Pulmonary artery endothelial cell (primary cell): ENCODE measurements at regions not wholly inside any gene's neighbourhood (a gene's known extent, or its start where the extent isn't known, plus 50 kb on each side); places are given as distances from the start of the nearest gene placed in this dataset.

Experiments
- DNase-seq: peaks from one replicate; pipeline ENCODE4 v3.0.0-alpha.2; 2011; ENCODE audit warnings: low read depth, low spot score

GRCh38 chr18:71020342-71021029, 731.6 kb downstream of the SOCS6 start:
- no peak for DNase-seq

GRCh38 chr18:71018816-71019215, 730.0 kb downstream of the SOCS6 start:
- DNase-seq = no peak

DNA sequence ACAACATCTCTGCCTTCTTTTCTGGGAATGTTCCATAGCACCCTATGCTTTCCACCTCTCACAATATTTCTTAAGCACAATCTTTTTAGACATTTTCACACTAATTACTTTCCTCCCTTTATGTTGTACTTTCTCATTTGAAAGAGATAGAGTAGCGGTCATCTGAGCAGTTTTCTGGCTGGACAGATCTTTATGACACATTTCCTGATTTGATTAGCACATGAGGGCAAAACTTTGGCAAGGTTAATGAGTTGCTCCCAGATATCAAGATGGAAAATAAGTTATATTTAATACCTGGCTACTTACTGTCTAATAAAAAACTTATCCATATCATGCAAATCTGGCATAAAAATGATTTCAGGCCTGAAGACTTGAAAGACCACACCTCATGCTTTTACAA, 723.9 kb downstream of the SOCS6 start:
- no peak for DNase-seq

DNA sequence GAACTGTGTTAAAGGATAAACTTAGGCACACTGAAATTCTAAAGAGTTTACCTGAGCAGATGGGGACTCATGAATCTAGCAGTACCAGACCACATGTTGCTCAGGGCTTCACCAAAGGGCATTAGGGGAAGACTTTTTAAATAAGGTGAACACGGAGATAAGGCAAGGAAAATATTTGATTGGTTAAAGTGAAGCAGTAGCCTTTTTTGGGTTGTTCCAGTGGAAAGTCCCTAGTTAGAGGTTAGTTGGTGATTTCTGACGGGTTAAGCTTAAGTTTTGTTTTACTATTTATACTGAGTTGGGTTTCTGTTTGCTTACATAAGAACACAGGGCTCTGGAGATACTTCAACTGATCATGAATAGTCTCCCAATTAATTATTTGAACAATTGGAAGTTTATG, 722.5 kb downstream of the SOCS6 start:
- DNase-seq = no peak

DNA sequence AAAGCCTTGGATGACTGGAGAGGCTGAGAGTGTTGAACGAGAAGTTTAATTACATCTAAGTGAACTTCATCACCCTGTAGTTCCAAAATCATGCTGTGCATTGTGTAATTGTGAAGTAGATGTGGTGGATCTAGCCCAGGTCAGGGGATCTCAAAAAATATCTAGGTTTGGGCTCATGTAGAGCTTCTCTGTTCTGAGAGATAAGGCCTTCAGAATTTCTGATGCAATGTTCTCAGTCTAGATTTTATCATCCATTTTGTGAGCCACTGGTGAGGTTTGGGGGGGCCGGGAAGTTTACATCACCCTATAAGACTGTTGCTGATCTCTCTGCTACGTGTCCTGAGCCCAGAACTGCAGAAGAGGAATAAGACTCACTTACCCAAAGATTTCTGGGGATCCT, 719.4 kb downstream of the SOCS6 start:
- no peak for DNase-seq

GRCh38 chr18:71001597-71001996, 712.8 kb downstream of the SOCS6 start:
- DNase-seq = peak; percentile 63

DNA sequence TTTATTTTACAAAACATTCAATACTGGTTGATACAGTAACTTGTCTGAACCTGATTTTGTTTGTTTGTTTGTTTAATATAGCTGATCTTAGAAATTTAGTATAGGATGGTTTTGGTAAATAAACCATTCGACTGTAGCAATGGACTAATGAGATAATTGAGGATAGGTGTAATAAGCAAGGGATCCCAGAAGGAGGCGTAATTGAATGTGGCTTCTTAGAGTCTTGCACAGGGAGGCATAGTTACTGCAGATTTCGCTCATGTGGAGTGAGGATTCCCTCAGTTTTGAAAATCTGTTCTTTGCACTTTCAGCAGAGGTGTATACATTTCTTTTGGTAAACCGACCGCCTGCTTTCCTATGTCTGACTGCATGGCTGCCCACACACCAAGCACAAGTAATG, 709.6 kb downstream of the SOCS6 start:
- no peak for DNase-seq

- DNase-seq = no peak
Observed at GRCh38 chr18:70994116-70994515, 705.3 kb downstream of the SOCS6 start.

- no peak for DNase-seq
Observed at GRCh38 chr18:70991577-70991976, 702.7 kb downstream of the SOCS6 start.

DNA sequence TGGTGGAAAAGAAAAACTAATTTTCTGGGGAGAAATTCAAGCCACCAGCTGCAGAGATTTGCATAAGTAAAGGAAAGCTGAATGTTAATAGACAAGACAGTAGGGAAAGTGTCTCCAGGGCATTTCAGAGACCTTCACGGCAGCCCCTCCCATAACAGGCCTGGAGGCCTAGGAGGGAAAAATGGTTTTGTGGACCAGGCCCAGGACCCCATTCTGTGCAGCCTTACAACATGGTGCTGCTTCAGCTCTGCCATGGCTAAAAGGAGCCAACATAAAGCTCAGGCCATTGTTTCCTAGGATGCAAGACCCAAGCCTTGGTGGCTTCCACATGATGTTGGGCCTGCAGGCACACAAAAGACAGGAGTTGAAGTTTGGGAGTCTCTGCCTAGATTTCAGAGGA, 697.1 kb downstream of the SOCS6 start:
- DNase-seq = no peak

DNA sequence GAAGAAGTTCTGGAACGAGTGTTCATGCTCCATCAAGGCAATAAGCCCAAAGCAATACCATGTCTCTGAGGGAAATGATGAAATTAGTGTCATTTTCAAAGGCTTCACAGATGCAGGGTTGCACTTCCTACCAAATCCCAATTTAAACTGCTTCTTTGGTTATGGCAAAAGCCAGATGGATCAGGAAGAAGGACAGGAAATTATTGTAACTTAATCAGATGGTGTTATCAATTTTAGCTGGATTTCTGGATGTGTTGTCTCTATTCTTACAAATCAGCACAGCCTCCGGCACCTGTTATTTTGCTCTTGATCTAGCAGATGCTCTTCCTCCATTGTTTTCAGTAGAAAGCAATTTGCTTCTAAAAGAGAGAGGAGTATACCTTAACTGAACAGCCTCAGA, 693.4 kb downstream of the SOCS6 start:
- DNase-seq = no peak

GRCh38 chr18:70981400-70982140, 692.7 kb downstream of the SOCS6 start:
- no peak for DNase-seq

GRCh38 chr18:70973626-70974025, 684.8 kb downstream of the SOCS6 start:
- DNase-seq = no peak

DNA sequence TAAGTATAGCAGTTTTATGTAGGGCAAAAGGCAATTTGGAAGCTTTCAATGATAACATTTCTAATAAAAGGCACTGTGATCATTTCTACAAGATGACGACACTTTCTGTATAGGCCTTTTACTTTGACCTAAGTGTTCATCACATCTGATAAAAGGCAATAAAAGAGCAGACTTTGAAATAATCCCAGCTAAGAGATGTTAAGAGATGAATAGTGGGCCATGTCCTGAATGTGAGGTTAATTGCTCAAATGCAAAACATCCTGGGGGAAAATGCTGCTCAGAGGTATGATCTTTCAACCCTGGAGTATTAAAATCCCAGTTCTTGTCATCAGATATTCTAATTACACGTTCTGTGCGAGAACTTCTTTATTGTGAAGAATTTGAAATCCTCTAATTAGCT, 677.6 kb downstream of the SOCS6 start:
- DNase-seq = no peak

- DNase-seq = no peak
Observed at GRCh38 chr18:70961939-70962338, 673.1 kb downstream of the SOCS6 start.

DNA sequence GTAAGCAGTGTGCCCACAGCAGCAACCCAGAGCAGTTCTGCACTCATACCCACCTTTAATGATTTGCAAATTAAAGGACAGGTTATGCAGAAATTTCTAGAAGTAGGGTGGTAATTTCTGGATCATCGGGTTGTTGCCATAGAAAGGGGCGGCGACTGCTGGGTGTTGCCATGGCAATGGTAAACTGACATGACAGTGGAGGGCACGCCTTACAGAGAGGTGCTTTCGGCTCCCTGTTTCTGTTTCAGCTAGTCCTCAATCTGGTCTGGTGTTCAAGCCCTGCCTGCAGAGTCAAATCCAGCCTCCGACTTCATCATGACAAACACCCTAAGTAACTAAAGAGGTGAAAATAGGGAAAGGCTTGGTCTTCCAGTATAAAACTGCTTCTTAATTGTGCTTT, 667.7 kb downstream of the SOCS6 start:
- no peak for DNase-seq

GRCh38 chr18:70936160-70936559, 647.3 kb downstream of the SOCS6 start:
- DNase-seq = no peak

DNA sequence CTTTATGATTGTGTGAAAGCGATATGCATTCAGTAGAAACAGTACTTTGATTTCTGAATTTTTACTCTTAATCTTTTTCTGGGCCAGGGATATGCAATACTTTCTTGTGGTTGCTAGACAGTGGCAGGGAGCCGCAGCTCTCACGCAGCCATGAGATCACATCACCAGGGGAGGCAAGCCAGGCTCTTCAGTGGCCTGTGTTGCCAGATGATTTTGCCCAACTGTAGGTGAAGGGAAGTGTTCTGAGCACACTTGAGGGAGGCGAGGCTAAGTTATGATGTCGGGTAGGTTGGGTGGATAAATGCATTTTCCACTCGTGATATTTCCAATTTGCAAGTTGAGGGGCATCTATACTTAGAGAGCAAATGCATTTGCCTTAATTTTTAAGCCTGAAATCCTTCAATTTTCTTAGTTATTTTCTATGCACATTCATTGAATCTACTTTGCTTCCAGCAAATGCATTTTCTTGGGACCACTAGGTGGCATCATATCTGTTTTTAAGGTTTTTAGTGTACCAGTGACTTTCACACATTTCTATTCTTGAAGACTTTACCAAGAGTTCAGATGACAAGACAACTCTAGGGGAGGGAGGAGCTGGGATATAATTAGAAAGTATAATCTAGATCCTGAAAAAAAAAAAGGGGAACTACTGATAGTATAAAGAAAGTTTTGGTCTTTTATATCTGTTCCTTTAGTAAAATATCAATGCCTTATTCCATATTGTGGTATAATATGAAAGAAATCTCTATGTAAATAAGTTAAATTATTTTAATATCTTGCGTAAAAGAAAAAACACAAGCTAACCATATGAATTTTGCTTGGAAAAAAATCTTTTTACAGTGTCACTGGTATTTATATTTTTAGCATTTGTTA, 643.3 kb downstream of the SOCS6 start:
- peak; percentile 5 for DNase-seq

DNA sequence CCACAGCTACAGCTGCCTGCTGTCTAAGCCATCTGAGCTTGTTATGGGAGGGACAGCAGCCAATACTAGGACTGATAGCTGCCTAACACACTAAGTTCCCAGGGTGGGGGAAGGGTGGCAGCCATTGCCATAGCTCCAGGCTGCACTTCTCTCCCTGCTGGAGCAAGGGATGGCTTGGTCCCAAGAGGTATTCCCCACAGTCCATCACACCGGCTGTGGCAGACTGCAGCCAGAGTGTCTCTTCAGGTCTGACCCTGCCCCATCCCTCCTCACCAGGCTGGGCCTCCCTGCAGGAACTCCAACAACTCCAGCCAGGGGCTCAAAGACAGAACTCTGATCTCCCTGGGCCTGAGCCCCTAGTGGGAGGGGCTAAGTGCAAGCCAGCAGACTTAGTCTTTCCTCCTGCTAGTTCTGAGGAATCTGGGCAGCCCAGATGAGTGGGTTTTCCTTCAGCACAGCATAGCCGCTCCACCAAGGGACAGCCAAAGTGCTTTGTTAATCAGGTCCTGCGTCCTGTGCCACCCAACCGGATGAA, 632.1 kb downstream of the SOCS6 start:
- DNase-seq = no peak

GRCh38 chr18:70907673-70908072, 618.8 kb downstream of the SOCS6 start:
- DNase-seq = no peak

GRCh38 chr18:70892381-70892780, 603.5 kb downstream of the SOCS6 start:
- DNase-seq = no peak

- DNase-seq = no peak
Observed at GRCh38 chr18:70870292-70870691, 581.4 kb downstream of the SOCS6 start.
